GM18909 (cell line): ENCODE measurements at regions not wholly inside any gene's neighbourhood (a gene's known extent, or its start where the extent isn't known, plus 50 kb on each side); places are given as distances from the start of the nearest gene placed in this dataset.

Experiments used
- ATAC-seq: cut with Tn5 transposase; IDR thresholded peaks from one replicate; pipeline ENCODE4 v1.9.1; 2021; ENCODE audit warnings: mild to moderate bottlenecking; ENCODE audit not compliant: unreplicated experiment, poor library complexity

GRCh38 chr14:96978525-96979272, 181.5 kb downstream of the VRK1 start:
- no peak for ATAC-seq

GRCh38 chr14:96979611-96980074, 182.5 kb downstream of the VRK1 start:
- ATAC-seq = no peak

- no peak for ATAC-seq
Observed at GRCh38 chr14:96980835-96981234, 183.7 kb downstream of the VRK1 start.

GRCh38 chr14:96986256-96987085, 189.3 kb downstream of the VRK1 start:
- ATAC-seq = no peak

GRCh38 chr14:96987086-96987474, 189.9 kb downstream of the VRK1 start:
- peak; percentile 45 for ATAC-seq

GRCh38 chr14:96987771-96988170, 190.6 kb downstream of the VRK1 start:
- ATAC-seq = no peak

GRCh38 chr14:96989306-96989705, 192.1 kb downstream of the VRK1 start:
- no peak for ATAC-seq

GRCh38 chr14:96991226-96991625, 194.0 kb downstream of the VRK1 start:
- ATAC-seq = no peak

GRCh38 chr14:96994999-96995398, 197.8 kb downstream of the VRK1 start:
- ATAC-seq = no peak

- no peak for ATAC-seq
Observed at GRCh38 chr14:96997269-96997668, 200.1 kb downstream of the VRK1 start.

GRCh38 chr14:96997996-96998395, 200.8 kb downstream of the VRK1 start:
- no peak for ATAC-seq

GRCh38 chr14:96999654-97000155, 202.5 kb downstream of the VRK1 start:
- ATAC-seq = no peak

- ATAC-seq = no peak
Observed at GRCh38 chr14:97002454-97002853, 205.3 kb downstream of the VRK1 start.

GRCh38 chr14:97005934-97006333, 208.8 kb downstream of the VRK1 start:
- no peak for ATAC-seq

GRCh38 chr14:97010491-97011160, 213.4 kb downstream of the VRK1 start:
- ATAC-seq = no peak

- no peak for ATAC-seq
Observed at GRCh38 chr14:97013878-97014277, 216.7 kb downstream of the VRK1 start.

- no peak for ATAC-seq
Observed at GRCh38 chr14:97021001-97021400, 223.8 kb downstream of the VRK1 start.

- no peak for ATAC-seq
Observed at GRCh38 chr14:97021571-97022168, 224.5 kb downstream of the VRK1 start.

GRCh38 chr14:97022741-97023140, 225.6 kb downstream of the VRK1 start:
- no peak for ATAC-seq

GRCh38 chr14:97023871-97024270, 226.7 kb downstream of the VRK1 start:
- no peak for ATAC-seq
